Endothelial cell of umbilical vein (primary cell): ENCODE measurements at regions not wholly inside any gene's neighbourhood (a gene's known extent, or its start where the extent isn't known, plus 50 kb on each side); places are given as distances from the start of the nearest gene placed in this dataset.

Source experiments
- BruUV-seq: library from RNA; stranded (reverse); fragments of 400-500 nt; replicated peaks from 2 replicates; lab custom pipeline; 2021; lab: Mats Ljungman, UMichigan
- CTCF ChIA-PET: fragments of 300-600, 350-600 bp; sonication (Branson Sonifier 250); formaldehyde crosslinking; loops from one replicate; lab custom pipeline; 2021; ENCODE audit warnings: antibody characterized with exemption, inconsistent platforms; lab: Charles Lee
- POLR2A ChIA-PET: fragments of 300-600, 350-600 bp; sonication (Branson Sonifier 250); formaldehyde crosslinking; loops from one replicate; lab custom pipeline; 2021; ENCODE audit warnings: antibody characterized with exemption, inconsistent platforms; lab: Charles Lee
- DNase-seq: peaks from one replicate; pipeline ENCODE4 v3.0.0-alpha.2; 2011; ENCODE audit warnings: low read depth, low spot score
- FAIRE-seq: peaks from 2 replicates; lab custom pipeline; 2011; peaks lifted over from hg19 to GRCh38; lab: Jason Lieb, UNC
- H2AFZ ChIP-seq: 2 replicates; pipeline ENCODE4 v1.6.0; 2012; ENCODE audit warnings: low read depth, low read length, control low read depth, inconsistent platforms
- H3K27ac ChIP-seq: 2 replicates; pipeline ENCODE4 v1.5.1; 2011; ENCODE audit warnings: low read depth, mild to moderate bottlenecking, control low read depth, low read length, moderate library complexity; ENCODE audit not compliant: insufficient read depth
- H3K27me3 ChIP-seq, 2 experiments: 2 replicates each; pipeline versions ENCODE4 v1.6.0 to v1.6.1; 2011; ENCODE audit warnings: low read length in 2 of 2, mixed read lengths in 1 of 2; ENCODE audit not compliant: control insufficient read depth in 2 of 2, insufficient read depth in 2 of 2
- H3K36me3 ChIP-seq, 2 experiments: 2 replicates in 1 of 2; 3 replicates in 1 of 2; pipeline ENCODE4 v1.5.1; 2011; ENCODE audit warnings: low read length in 2 of 2, mild to moderate bottlenecking in 1 of 2, moderate library complexity in 1 of 2; ENCODE audit not compliant: control insufficient read depth in 2 of 2, insufficient read depth in 2 of 2; ENCODE audit errors: extremely low read depth in 1 of 2
- H3K4me1 ChIP-seq: 3 replicates; pipeline ENCODE4 v1.5.1; 2011; ENCODE audit warnings: mild to moderate bottlenecking, low read length; ENCODE audit not compliant: control insufficient read depth, insufficient read depth; ENCODE audit errors: extremely low read depth
- H3K4me2 ChIP-seq: 2 replicates; pipeline ENCODE4 v1.6.1; 2011; ENCODE audit warnings: low read length, control low read depth, mixed read lengths; ENCODE audit not compliant: insufficient read depth
- H3K4me3 ChIP-seq, 3 experiments: fragments of 200-600 bp in 1 of 3; sonication (generic), shearing (Covaris generic) in 1 of 3; replicated peaks in 1 of 3; 2 replicates each; pipeline ENCODE4 v1.5.1; 2011 to 2016; ENCODE audit warnings: control low read depth in 3 of 3, low read length in 3 of 3, mild to moderate bottlenecking in 2 of 3, inconsistent platforms in 1 of 3, low read depth in 1 of 3, moderate library complexity in 1 of 3; ENCODE audit not compliant: insufficient read depth in 1 of 3
- H3K79me2 ChIP-seq: 2 replicates; pipeline ENCODE4 v1.6.0; 2012; ENCODE audit warnings: low read length, inconsistent platforms; ENCODE audit not compliant: control insufficient read depth, insufficient read depth
- H3K9ac ChIP-seq: replicated peaks from 2 replicates; pipeline ENCODE3; 2011; ENCODE audit warnings: low read length, control low read depth; ENCODE audit not compliant: insufficient read depth; ENCODE audit errors: extremely low read depth
- H3K9me1 ChIP-seq: replicated peaks from 3 replicates; pipeline ENCODE4 v1.6.0; 2011; ENCODE audit warnings: mild to moderate bottlenecking, low read length; ENCODE audit not compliant: control insufficient read depth, insufficient read depth; ENCODE audit errors: extremely low read depth
- H3K9me3 ChIP-seq: replicated peaks from 2 replicates; pipeline ENCODE4 v1.5.1; 2012; ENCODE audit warnings: low read length, inconsistent platforms; ENCODE audit not compliant: control insufficient read depth, insufficient read depth
- H4K20me1 ChIP-seq: replicated peaks from 2 replicates; pipeline ENCODE3; 2011; ENCODE audit warnings: mild to moderate bottlenecking, low read length; ENCODE audit not compliant: control insufficient read depth, insufficient read depth; ENCODE audit errors: extremely low read depth
- EZH2 ChIP-seq: IDR thresholded peaks from 2 replicates; pipeline ENCODE4 v1.6.1; 2012; ENCODE audit warnings: borderline replicate concordance, low read depth, mild to moderate bottlenecking, moderate library complexity, low read length, inconsistent platforms; ENCODE audit not compliant: severe bottlenecking
- FOS ChIP-seq: IDR thresholded peaks from 2 replicates; pipeline ENCODE4 v1.6.1; 2011; ENCODE audit warnings: mild to moderate bottlenecking, low read length, moderate library complexity, borderline replicate concordance; ENCODE audit not compliant: insufficient read depth
- GATA2 ChIP-seq: IDR thresholded peaks from 2 replicates; pipeline ENCODE4 v1.7.0; 2011; ENCODE audit warnings: low read depth, mild to moderate bottlenecking, moderate library complexity, mixed read lengths, low read length; ENCODE audit not compliant: insufficient read length, insufficient read depth
- JUN ChIP-seq: IDR thresholded peaks from 2 replicates; pipeline ENCODE4 v1.6.1; 2011; ENCODE audit warnings: borderline replicate concordance, low read depth; ENCODE audit not compliant: insufficient read length, insufficient read depth
- MYC ChIP-seq: IDR thresholded peaks from one replicate; pipeline ENCODE4 v1.6.1; 2011; ENCODE audit warnings: mild to moderate bottlenecking, low read depth, low read length
- POLR2A ChIP-seq: IDR thresholded peaks from 2 replicates; pipeline ENCODE4 v1.6.1; 2012; ENCODE audit warnings: low read depth, mild to moderate bottlenecking, control low read depth, low read length
- POLR2AphosphoS5 ChIP-seq: IDR thresholded peaks from 2 replicates; pipeline ENCODE4 v1.6.1; 2012; ENCODE audit warnings: low read depth, mild to moderate bottlenecking, control low read depth, low read length, moderate library complexity; ENCODE audit not compliant: insufficient read depth
- dilution Hi-C: fragments of 300-500 bp; cut with MboI; formaldehyde crosslinking; loops from one replicate; pipeline ENCODE4 v1.15.0; 2019; ENCODE audit warnings: low sequenced_read_pairs; ENCODE audit not compliant: extremely low pct_ligation_motif_present
- intact Hi-C: fragments of 100-400 bp; cut with micrococcal nuclease; formaldehyde crosslinking; loops from one replicate; pipeline ENCODE4 v1.10.0; 2022
- TF ChIP-seq, protein P1 (sequence below), 2 donors: IDR thresholded peaks; 1 replicate in 1 of 2; 2 replicates in 1 of 2; pipeline ENCODE4 v1.5.1; 2011; ENCODE audit warnings: low read length in 2 of 2, mild to moderate bottlenecking in 2 of 2, moderate library complexity in 2 of 2, control low read depth in 1 of 2, inconsistent platforms in 1 of 2, low read depth in 1 of 2; ENCODE audit not compliant: insufficient read depth in 1 of 2; ENCODE audit errors: extremely low read depth in 1 of 2
- TF ChIP-seq, protein P2 (sequence below): IDR thresholded peaks from 2 replicates; pipeline ENCODE4 v1.6.1; 2011; ENCODE audit not compliant: insufficient read depth, insufficient read length

DNA sequence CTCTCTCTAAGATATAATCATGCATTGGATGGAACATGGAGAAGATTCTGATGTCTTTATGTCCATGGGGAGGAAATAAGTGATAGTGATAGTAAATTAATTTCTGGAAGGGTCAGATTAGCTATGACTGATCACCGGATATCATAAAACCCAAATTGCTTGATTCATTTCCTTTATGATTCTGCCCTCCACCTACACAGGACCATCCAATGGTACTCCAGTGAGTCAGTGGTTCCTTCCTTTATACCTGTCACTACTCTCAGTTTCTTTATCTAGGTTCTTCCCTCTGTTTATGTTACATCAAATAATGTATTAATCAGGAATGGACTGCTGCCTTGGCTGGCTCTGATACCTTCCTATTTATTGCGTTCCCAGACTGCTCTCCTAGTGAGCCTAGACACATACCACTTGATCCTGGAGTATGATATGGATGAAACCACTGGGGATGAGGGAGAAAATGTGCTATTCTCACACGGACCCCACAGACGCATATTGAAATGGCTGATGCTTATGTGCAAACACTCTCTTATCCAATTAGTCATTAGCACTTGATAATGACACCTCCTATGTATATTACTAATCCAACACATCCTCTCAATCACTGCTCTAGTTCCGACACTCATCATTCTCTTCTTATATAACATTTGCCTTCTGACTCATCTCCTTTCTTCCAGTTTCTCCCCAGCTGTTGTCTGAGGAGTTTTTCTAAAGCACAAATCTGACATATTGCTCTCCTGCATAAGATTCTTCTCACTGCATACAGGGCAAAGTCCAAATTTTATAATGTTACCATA lies 315.6 kb downstream of the INSIG2 start:
- FAIRE-seq, result no peak
- POLR2A ChIA-PET, result no interaction called here

More for the DNA sequence above, 315.6 kb downstream of the INSIG2 start:
- Histone ChIP-seq H3K9me3 (no peaks in the 10 kb centered on the region), H3K27ac (no peak overlapping the region), H2AFZ (no peak overlapping the region), H3K4me1 (no peaks in the 10 kb centered on the region), H3K4me3 (no peak overlapping the region), H3K9me1 (no peaks in the 10 kb centered on the region), H4K20me1 (no peaks in the 10 kb centered on the region), H3K9ac (no peak overlapping the region), H3K4me2 (no peak overlapping the region), H3K27me3 (no peaks in the 10 kb centered on the region), H3K79me2 (no peaks in the 10 kb centered on the region), H3K36me3 (no peaks in the 10 kb centered on the region)
- CTCF ChIA-PET, result no interaction called here
- TF ChIP-seq FOS (no peak), EZH2 (no peak), GATA2 (no peak), JUN (no peak), POLR2AphosphoS5 (no peak), MYC (no peak), POLR2A (no peak)
- TF ChIP-seq, protein P1, sequence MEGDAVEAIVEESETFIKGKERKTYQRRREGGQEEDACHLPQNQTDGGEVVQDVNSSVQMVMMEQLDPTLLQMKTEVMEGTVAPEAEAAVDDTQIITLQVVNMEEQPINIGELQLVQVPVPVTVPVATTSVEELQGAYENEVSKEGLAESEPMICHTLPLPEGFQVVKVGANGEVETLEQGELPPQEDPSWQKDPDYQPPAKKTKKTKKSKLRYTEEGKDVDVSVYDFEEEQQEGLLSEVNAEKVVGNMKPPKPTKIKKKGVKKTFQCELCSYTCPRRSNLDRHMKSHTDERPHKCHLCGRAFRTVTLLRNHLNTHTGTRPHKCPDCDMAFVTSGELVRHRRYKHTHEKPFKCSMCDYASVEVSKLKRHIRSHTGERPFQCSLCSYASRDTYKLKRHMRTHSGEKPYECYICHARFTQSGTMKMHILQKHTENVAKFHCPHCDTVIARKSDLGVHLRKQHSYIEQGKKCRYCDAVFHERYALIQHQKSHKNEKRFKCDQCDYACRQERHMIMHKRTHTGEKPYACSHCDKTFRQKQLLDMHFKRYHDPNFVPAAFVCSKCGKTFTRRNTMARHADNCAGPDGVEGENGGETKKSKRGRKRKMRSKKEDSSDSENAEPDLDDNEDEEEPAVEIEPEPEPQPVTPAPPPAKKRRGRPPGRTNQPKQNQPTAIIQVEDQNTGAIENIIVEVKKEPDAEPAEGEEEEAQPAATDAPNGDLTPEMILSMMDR (IDR thresholded peaks at IDR 0.05; ENCODE audit: extremely low read depth in 1 of 2, insufficient read depth in 1 of 2, low read depth in 1 of 2, low read length in 2 of 2), result no peak
- TF ChIP-seq, protein P2, sequence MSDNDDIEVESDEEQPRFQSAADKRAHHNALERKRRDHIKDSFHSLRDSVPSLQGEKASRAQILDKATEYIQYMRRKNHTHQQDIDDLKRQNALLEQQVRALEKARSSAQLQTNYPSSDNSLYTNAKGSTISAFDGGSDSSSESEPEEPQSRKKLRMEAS, result no peak
- DNase-seq, result no peak
- intact Hi-C loops (no loop called here), dilution Hi-C loops (no loop called here)
- no TSS peak for BruUV-seq
